K562 (cell line): ENCODE measurements at regions not wholly inside any gene's neighbourhood (a gene's known extent, or its start where the extent isn't known, plus 50 kb on each side); places are given as distances from the start of the nearest gene placed in this dataset.

Experiments used
- CHD7 ChIP-seq: fragments of 200-600 bp; sonication (generic); IDR thresholded peaks from one replicate; pipeline ENCODE4 v1.6.1; 2012; ENCODE audit warnings: mild to moderate bottlenecking, low read depth, low read length, inconsistent platforms

DNA sequence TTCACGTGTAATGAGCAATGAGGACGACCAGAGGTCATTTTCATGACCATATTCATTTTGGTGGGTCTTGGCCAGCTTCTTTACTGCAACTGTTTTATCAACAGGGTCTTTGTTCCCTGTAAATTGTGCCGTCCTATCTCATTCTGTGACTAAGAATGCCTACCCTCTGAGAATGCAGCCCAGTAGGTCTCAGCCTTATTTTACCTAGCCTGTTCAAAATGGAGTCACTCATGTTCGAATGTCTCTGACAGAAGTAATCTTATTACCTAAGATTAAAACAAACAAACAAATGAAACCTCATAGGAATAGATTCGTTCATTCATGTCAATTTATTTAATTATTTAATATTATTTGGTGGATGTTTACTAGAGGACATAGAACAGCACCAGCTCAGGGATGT, 714.8 kb downstream of the ADCYAP1 start (continued):
- TF ChIP-seq CHD7: no peak
